ENCODE measurements at regions not wholly inside any gene's neighbourhood (a gene's known extent, or its start where the extent isn't known, plus 50 kb on each side); places are given as distances from the start of the nearest gene placed in this dataset.

DNA sequence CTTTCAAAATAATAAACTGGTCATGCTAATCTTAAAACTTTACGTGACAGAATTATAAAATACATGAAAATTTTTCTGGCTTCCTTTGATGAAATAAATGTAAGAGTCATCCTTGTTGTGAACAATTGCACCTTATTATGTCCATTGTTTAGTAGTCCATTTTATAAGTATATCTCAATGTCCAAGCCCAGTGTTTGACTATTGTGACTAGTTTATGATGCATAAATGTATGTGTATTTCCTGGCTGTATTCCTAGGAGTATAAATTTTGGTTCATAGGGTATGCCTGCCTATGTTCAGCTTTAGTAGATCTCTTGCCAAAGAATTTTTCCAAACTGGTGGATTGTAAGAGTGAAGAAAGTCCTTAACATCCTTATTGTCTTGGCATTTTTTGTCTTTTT lies 2895.5 kb upstream of the PCDH20 start:
- DNase-seq (ENCODE audit: low read depth) = no peak

GRCh38 chr13:64305246-64305645 lies 2889.6 kb upstream of the PCDH20 start:
- no peak for DNase-seq (ENCODE audit: low read depth)

GRCh38 chr13:64300239-64300638 lies 2884.6 kb upstream of the PCDH20 start:
- DNase-seq (ENCODE audit: low read depth) = no peak

DNA sequence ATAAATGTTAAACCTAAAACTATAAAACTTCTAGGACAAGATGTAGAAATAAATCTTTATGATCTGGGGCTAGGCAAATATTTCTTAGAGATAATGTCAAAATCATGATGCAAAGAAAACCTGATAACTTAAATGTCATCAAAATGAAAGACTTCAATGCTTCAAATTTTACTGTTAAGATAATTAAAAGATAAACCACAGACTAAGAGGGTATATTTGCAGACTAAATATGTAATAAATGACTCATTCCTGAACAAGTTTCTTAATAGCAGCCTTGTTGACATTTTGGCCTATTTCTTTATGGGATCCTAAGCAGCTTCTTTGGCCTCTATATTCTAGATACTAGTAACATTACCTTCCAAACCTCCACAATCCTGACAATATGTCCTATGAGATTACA lies 2878.3 kb upstream of the PCDH20 start:
- DNase-seq (ENCODE audit: low read depth) = no peak

DNA sequence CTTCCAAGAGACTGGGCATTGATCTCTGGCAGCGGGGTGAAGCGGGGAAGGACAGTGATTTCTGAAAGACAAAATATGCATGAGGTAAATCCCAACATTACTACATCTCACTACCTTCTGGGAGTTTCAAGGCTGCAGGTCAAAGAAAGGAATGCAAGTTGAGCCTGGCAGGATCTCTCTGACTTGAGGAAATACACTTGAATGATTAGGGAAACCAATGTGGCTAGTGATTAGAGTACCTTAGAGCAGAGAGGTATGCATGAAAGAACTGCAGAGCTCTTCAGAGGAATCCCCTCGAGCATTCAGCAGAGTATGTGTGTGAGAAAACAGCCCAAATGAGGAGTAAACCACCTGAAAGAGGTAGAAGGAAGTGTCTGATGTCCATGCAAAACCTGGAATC lies 2874.1 kb upstream of the PCDH20 start:
- no peak for DNase-seq (ENCODE audit: low read depth)

DNA sequence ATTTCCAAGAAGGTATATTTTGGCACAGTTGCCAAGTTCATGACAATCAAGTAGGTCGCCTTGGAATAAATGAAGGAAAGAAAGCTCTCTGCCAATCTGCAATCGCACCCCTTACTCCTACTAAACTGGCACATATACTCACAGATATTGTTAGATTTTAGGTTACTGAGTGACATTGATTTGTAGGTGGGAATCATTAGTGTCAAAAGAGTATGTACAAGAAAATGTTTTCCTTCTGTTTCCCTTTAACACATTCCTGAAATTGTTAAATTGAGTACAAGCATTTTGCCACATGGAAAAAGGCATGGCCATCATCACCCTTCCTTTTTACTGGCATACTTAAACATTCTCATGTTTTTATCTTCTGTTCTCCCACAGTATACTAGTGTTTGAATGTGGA lies 2868.3 kb upstream of the PCDH20 start:
- no peak for DNase-seq (ENCODE audit: low read depth)

DNA sequence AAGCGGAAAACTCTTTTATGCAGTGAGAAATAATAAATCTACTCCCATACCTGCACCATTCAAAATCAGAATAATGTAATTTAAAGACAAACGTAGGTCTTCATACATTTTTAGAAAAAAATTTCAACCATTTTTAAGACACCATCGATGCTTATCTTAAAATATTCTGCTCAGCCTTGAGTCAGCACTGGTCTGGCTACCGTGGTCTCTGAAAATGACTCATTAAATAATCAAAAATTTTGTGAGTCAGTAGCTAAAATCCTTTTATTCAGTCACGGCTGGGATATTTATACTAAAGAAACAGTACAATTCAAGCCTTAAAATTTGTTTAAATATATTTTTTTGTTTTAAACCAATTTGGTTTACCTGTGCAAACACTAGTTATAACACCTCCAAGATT lies 2862.8 kb upstream of the PCDH20 start:
- no peak for DNase-seq (ENCODE audit: low read depth)

DNA sequence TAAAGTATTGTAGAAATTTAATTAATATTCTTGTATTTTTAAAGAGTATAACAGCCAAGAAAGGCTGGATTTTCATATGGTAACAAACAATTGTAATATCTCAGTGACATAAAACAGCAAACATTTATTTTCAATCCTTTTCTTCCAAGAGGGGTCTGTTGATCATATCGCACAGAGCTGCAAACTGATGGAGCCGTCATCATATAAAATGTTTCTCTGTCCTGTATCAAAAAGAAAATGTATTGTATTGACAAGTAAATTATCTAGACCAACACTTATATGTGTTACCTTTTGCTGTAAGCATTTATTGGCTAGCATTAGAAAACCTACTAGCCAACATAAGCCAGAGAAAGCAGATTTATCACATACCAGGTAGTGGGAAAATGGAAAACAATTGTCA lies 2861.4 kb upstream of the PCDH20 start:
- DNase-seq (ENCODE audit: low read depth) = no peak

DNA sequence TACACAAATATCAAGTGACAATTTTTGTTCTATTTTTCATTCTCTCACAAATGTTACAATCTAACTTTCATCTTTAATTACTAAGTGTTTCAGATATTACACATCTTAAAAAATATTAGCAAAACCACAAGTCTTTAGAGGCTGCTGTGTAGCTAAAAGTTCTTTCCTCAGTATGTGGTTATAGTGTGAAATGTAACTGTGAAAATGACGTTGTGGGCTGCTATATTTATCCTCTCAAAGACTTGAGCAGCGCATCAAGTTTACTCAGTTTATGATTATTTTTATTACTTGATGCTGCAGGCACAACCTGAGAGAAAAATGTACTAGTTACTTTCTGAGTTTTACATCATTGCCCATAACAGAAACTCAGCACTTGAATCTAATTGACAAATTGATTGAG lies 2860.6 kb upstream of the PCDH20 start:
- no peak for DNase-seq (ENCODE audit: low read depth)

- peak; percentile 100 for DNase-seq (ENCODE audit: low read depth)
Observed at GRCh38 chr13:64274481-64275217, 2859.0 kb upstream of the PCDH20 start.

DNA sequence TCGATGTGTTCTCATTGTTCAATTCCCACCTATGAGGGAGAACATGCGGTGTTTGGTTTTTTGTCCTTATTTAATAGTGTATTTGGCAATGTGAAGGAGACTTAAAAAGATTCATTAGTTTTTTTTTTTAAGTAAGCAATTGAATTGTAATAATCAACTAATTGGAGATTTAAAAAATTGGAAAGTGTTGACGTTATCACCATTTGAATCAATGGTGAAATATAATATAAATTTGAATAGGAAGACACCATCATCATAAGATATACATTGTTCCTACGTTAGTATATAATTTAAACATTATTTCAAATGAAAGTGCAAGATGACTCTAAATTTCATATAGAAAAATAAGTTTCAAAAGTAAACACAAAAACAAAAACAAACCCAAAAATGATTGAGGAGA lies 2858.1 kb upstream of the PCDH20 start:
- DNase-seq (ENCODE audit: low read depth) = no peak

- DNase-seq (ENCODE audit: low read depth) = no peak
Observed at GRCh38 chr13:64272681-64273080, 2857.0 kb upstream of the PCDH20 start.

DNA sequence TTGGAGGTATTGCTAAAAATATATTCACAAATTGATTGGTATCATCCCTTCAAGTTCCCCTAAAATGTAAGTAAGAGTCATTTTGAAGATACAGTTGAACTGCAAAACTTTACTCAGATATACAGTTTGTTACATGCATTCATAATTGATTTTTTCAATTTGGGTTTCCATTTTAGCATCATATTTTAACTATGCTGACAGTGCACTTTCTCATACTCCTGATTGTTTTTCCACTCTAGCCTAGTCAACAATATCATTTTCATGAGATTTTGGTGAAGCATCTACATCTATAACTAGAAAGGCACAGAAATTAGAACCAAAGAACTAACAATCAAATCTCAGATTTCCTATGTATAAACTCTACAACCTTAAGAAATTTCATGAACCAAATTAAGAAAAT lies 2850.4 kb upstream of the PCDH20 start:
- no peak for DNase-seq (ENCODE audit: low read depth)

DNA sequence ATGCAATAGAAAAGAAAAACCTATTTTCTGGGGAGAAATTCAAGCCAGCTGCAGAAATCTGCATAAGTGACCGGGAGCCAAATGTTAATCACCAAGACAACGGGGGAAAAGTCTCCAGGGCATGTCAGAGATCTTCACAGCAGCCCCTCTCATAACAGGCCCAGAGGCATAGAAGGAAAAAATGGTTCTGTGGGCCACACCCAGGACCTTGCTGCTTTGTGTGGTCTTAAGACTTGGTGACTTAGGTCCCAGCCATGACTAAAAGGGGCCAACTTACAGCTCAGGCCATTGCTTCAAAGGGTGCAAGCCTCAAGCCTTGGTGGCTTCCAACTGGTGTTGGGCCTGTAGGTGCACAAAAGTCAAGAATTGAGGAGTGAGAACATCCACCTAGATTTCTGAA lies 2847.6 kb upstream of the PCDH20 start:
- DNase-seq (ENCODE audit: low read depth) = no peak

- no peak for DNase-seq (ENCODE audit: low read depth)
Observed at GRCh38 chr13:64256751-64257150, 2841.1 kb upstream of the PCDH20 start.

- DNase-seq (ENCODE audit: low read depth) = no peak
Observed at GRCh38 chr13:64255988-64256387, 2840.3 kb upstream of the PCDH20 start.

DNA sequence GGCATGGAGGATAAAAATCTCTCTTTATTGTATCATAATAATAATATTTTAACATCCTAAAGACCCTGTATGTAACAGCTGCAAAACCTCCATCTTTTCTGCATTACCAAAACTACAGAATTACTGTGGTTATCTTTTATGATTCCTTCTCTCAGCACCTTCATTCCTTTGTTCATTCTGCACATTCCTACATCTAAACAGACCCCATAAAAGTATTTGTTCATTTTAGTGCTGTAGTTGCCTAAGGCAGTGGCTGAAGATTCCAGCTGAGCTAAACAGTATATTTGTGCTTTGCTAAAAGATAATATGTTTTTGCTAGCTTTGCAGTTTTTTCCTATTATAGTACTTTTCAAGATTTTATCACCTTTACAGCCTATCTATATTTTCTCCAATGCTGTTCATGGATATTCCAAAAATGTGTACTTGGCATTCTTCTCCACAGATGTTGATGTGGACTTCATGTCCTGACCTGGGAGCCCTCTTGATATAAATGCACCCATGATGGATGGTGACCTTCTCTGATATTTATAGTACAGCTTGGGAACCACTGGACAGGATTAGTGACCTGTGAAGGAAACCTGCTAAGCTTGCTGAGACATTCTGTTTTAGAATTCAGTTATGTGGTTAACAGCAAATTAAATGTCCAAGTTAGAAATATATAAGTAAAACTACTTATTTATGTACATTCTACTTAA lies 2832.9 kb upstream of the PCDH20 start:
- DNase-seq (ENCODE audit: low read depth) = no peak

- no peak for DNase-seq (ENCODE audit: low read depth)
Observed at GRCh38 chr13:64239372-64239771, 2823.7 kb upstream of the PCDH20 start.

DNA sequence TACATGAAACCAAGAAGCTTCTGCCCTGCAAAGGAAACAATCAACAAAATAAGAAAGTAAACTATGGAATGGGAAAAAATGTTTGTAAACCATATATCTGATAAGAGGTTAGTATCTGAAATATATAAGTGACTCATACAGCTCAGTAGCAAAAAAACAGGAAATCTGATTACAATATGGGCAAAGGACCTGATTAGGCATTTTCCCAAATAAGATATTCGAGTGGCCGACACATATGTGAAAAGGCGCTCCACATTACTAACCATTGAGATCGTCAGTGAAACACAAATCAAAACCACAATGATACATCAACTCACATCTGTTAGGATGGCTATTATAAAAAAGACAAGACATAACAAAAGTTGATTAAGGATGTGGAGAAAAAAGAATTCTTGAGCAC lies 2818.6 kb upstream of the PCDH20 start:
- no peak for DNase-seq (ENCODE audit: low read depth)

GRCh38 chr13:64223016-64223415 lies 2807.4 kb upstream of the PCDH20 start:
- no peak for DNase-seq (ENCODE audit: low read depth)

- DNase-seq (ENCODE audit: low read depth) = no peak
Observed at GRCh38 chr13:64206430-64207225, 2791.0 kb upstream of the PCDH20 start.

GRCh38 chr13:64202517-64202916 lies 2786.9 kb upstream of the PCDH20 start:
- DNase-seq (ENCODE audit: low read depth) = no peak

DNA sequence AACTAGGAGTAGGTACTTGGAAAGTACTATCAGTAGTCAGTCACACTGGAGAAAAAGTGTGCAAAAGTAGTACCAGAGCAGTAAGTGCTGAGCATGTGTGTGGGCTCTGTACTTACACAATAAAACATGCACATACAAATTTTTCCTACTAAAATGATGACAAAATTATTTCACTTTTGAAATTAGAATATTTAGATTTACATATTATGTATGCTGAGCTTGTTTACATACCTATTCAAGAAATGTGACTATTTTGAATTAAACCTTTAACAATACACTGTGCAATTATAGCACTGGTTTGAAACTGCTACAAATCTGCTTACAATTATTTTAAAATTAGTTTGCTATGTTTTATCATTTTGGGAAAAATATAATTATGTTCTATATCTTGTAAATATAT lies 2781.6 kb upstream of the PCDH20 start:
- DNase-seq (ENCODE audit: low read depth) = no peak

Measured in CMK (cell line).